Stimulated activated naive CD8-positive, alpha-beta T cell treated with anti-CD3 and anti-CD28 coated beads, Interleukin-15, amount 100 ng/mL, for 72 hours (primary cell): ENCODE measurements at regions not wholly inside any gene's neighbourhood (a gene's known extent, or its start where the extent isn't known, plus 50 kb on each side); places are given as distances from the start of the nearest gene placed in this dataset.

Experiments used
- ATAC-seq: fragments of 150-1000 bp; cut with Tn5 transposase; 2 replicates; pipeline ENCODE4 v1.10.0; 2021; ENCODE audit warnings: mild to moderate bottlenecking, moderate library complexity
- DNase-seq, 2 donors: peaks; one replicate each; pipeline ENCODE4 v3.0.0; 2021 to 2022
- H3K27ac Mint-ChIP-seq, 2 donors: one replicate each; pipeline ENCODE4 v1.8.0; 2022; ENCODE audit warnings: mild to moderate bottlenecking in 2 of 2, mixed read lengths in 2 of 2, moderate library complexity in 2 of 2
- H3K27me3 Mint-ChIP-seq: one replicate; pipeline ENCODE4 v1.8.0; 2022; ENCODE audit warnings: mixed read lengths
- H3K4me1 Mint-ChIP-seq: one replicate; pipeline ENCODE4 v1.8.0; 2022; ENCODE audit warnings: mild to moderate bottlenecking, mixed read lengths
- H3K4me3 Mint-ChIP-seq, 2 donors: one replicate each; pipeline ENCODE4 v1.8.0; 2022; ENCODE audit warnings: mild to moderate bottlenecking in 2 of 2, mixed read lengths in 2 of 2, moderate library complexity in 1 of 2
- H3K9me3 Mint-ChIP-seq, 2 donors: one replicate each; pipeline ENCODE4 v1.8.0; 2022; ENCODE audit warnings: mixed read lengths in 2 of 2

DNA sequence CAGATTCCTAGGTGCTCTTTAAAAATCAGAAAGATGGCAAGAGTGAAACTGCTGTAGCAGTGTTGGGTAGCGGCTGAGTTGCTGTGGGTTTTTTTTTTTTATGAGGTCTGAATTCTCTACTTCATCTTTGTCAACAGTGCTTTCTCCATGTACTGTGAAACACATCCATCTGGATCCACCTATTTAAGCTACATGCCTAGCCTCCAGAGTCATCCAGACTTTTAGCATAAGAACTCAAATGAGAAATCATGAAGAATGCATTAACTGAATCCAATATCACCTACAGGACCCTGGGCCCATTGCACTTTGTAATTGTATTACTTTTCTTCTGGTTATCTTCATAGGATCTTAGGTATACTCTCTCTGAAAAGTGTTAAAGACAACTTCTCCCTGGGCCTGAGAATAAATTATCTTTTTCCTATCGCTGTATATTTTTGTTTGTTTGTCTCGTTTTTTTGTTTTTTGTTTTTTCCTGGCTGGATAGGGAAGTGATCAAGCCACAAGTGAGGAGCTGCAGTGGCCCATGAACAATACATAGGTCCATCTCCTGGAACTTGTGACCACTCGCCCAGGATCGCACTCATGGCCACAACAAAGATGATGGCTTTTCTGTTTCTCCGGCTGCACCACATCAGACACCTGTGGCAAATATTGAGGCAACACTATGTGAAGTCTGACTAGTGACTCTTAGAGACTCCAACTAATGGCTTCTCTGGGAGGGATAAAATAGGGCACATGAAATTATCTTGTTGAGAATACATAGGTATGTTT, 609.9 kb upstream of the AGTR1 start:
- Mint-ChIP-seq H3K9me3 (no peaks in the 10 kb centered on the region), H3K27me3 (no peaks in the 10 kb centered on the region), H3K4me1 (no peaks in the 10 kb centered on the region), H3K27ac (peak overlapping the region in 1 of 2 donors; percentile 30), H3K4me3 (no peak overlapping the region)
- DNase-seq = no peak
- no peak for ATAC-seq

GRCh38 chr3:148089171-148089570, 608.5 kb upstream of the AGTR1 start:
- ATAC-seq (no peak), DNase-seq (no peak)
- no peak overlapping the region for H3K27ac Mint-ChIP-seq
- no peaks in the 10 kb centered on the region for H3K9me3 Mint-ChIP-seq
- no peak overlapping the region for H3K4me3 Mint-ChIP-seq
- no peaks in the 10 kb centered on the region for H3K4me1 Mint-ChIP-seq
- no peaks in the 10 kb centered on the region for H3K27me3 Mint-ChIP-seq

- no peaks in the 10 kb centered on the region for H3K27me3 Mint-ChIP-seq
- no peaks in the 10 kb centered on the region for H3K4me1 Mint-ChIP-seq
- no peak overlapping the region for H3K27ac Mint-ChIP-seq
- no peak overlapping the region for H3K4me3 Mint-ChIP-seq
- no peaks in the 10 kb centered on the region for H3K9me3 Mint-ChIP-seq
- no peak for ATAC-seq
- DNase-seq = no peak
Observed at GRCh38 chr3:148090156-148090555, 607.5 kb upstream of the AGTR1 start.

GRCh38 chr3:148092624-148093347, 604.9 kb upstream of the AGTR1 start:
- no peaks in the 10 kb centered on the region for H3K4me1 Mint-ChIP-seq
- DNase-seq = no peak
- no peaks in the 10 kb centered on the region for H3K9me3 Mint-ChIP-seq

GRCh38 chr3:148093753-148094152, 604.0 kb upstream of the AGTR1 start:
- ATAC-seq (no peak), DNase-seq (no peak)
- Mint-ChIP-seq H3K27me3 (no peaks in the 10 kb centered on the region), H3K27ac (no peak overlapping the region), H3K4me3 (no peak overlapping the region), H3K9me3 (no peaks in the 10 kb centered on the region), H3K4me1 (no peaks in the 10 kb centered on the region)

More at GRCh38 chr3:148092624-148093347, 604.9 kb upstream of the AGTR1 start:
- no peak overlapping the region for H3K4me3 Mint-ChIP-seq
- no peak overlapping the region for H3K27ac Mint-ChIP-seq
- no peaks in the 10 kb centered on the region for H3K27me3 Mint-ChIP-seq
- no peak for ATAC-seq

- no peaks in the 10 kb centered on the region for H3K4me1 Mint-ChIP-seq
- DNase-seq = no peak
- H3K27ac Mint-ChIP-seq = no peak overlapping the region
- no peak for ATAC-seq
- H3K4me3 Mint-ChIP-seq = no peak overlapping the region
- H3K9me3 Mint-ChIP-seq = no peaks in the 10 kb centered on the region
- no peaks in the 10 kb centered on the region for H3K27me3 Mint-ChIP-seq
Observed at GRCh38 chr3:148095962-148096361, 601.7 kb upstream of the AGTR1 start.

DNA sequence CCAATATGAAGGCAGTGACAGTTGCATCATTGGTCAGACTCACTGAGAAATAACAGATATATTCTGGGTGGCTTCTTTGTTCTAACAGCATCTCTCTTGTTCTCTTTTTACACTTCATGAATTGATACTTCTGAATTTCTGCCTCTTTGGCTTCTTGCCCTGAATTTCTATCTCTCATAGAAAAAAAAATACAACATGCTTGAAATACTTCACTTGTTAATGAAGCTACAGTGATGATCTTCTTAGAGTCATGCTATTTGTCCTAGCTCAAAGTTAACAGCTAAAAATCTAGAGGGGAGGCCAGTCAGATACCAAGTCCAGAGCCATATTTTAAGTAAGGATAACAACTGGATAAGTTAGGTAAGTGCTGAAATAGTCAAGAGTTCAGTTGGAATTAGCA, 597.2 kb upstream of the AGTR1 start:
- ATAC-seq (no peak), DNase-seq (no peak)
- Mint-ChIP-seq H3K4me1 (no peaks in the 10 kb centered on the region), H3K27me3 (no peaks in the 10 kb centered on the region), H3K4me3 (no peak overlapping the region), H3K9me3 (peaks cover 0 to 5% of the 10 kb centered on the region in 2 donors), H3K27ac (no peak overlapping the region)

- no peak overlapping the region for H3K4me3 Mint-ChIP-seq
- H3K27ac Mint-ChIP-seq = no peak overlapping the region
- peaks cover 0 to 5% of the 10 kb centered on the region in 2 donors for H3K9me3 Mint-ChIP-seq
- no peaks in the 10 kb centered on the region for H3K27me3 Mint-ChIP-seq
- H3K4me1 Mint-ChIP-seq = no peaks in the 10 kb centered on the region
- ATAC-seq (no peak), DNase-seq (no peak)
Observed at GRCh38 chr3:148101061-148101460, 596.6 kb upstream of the AGTR1 start.

DNA sequence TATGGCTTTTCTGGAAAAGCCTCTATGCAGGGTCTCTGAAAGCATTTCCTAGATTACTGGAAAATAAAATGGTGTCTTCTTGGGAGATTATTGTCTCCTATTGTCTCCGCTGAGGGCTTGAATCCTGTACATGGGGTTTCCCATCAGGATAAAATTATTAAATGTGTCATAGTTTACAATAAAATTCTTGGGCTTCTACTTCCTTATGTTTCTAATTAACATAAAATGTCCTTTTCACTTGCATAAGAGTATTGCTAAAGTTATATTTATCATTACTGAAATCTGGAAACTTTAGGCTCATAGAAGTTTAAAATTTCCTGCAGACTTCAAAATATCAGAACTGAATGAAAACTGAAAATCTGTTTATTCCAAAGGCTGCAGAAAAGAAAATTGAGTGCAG, 595.5 kb upstream of the AGTR1 start:
- H3K9me3 Mint-ChIP-seq = peaks cover 0 to 5% of the 10 kb centered on the region in 2 donors
- DNase-seq (no peak), ATAC-seq (no peak)
- no peaks in the 10 kb centered on the region for H3K27me3 Mint-ChIP-seq
- H3K4me3 Mint-ChIP-seq = no peak overlapping the region
- H3K4me1 Mint-ChIP-seq = no peaks in the 10 kb centered on the region
- no peak overlapping the region for H3K27ac Mint-ChIP-seq

GRCh38 chr3:148106062-148106461, 591.6 kb upstream of the AGTR1 start:
- ATAC-seq = no peak
- H3K4me3 Mint-ChIP-seq = no peak overlapping the region

GRCh38 chr3:148126956-148127355, 570.7 kb upstream of the AGTR1 start:
- no peak overlapping the region for H3K27ac Mint-ChIP-seq
- H3K4me3 Mint-ChIP-seq = no peak overlapping the region
- H3K4me1 Mint-ChIP-seq = no peaks in the 10 kb centered on the region
- no peaks in the 10 kb centered on the region for H3K27me3 Mint-ChIP-seq
- DNase-seq (no peak), ATAC-seq (no peak)
- H3K9me3 Mint-ChIP-seq = peaks cover 4 to 7% of the 10 kb centered on the region in 2 donors

More at GRCh38 chr3:148106062-148106461, 591.6 kb upstream of the AGTR1 start:
- H3K27ac Mint-ChIP-seq = no peak overlapping the region
- no peaks in the 10 kb centered on the region for H3K4me1 Mint-ChIP-seq
- no peaks in the 10 kb centered on the region for H3K27me3 Mint-ChIP-seq
- H3K9me3 Mint-ChIP-seq = peaks cover 5% of the 10 kb centered on the region in 2 donors
- DNase-seq = no peak

DNA sequence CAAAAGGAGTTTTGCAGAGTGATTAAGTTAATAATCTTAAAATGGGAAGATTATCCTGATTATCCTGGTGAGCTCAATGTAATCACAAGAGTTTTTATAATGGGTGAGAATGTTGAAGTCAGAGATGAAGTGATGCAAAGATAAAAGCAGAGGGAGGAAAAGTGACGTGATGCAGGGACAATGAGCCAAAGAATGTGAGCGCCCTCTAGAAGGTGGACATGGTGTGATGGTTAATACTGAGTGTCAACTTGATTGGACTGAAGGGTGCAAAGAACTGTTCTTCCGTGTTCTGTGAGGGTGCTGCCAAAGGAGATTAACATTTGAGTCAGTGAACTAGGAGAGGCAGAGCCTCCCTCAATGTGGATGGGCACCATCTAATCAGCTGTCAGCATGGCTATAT, 569.6 kb upstream of the AGTR1 start:
- Mint-ChIP-seq H3K27me3 (no peaks in the 10 kb centered on the region), H3K4me1 (no peaks in the 10 kb centered on the region), H3K27ac (no peak overlapping the region), H3K9me3 (peaks cover 10 to 13% of the 10 kb centered on the region in 2 donors), H3K4me3 (no peak overlapping the region)
- ATAC-seq (no peak), DNase-seq (no peak)

- H3K27ac Mint-ChIP-seq = no peak overlapping the region
- DNase-seq (no peak), ATAC-seq (no peak)
- no peaks in the 10 kb centered on the region for H3K4me1 Mint-ChIP-seq
- no peak overlapping the region for H3K4me3 Mint-ChIP-seq
- peaks cover 10 to 13% of the 10 kb centered on the region in 2 donors for H3K9me3 Mint-ChIP-seq
- H3K27me3 Mint-ChIP-seq = no peaks in the 10 kb centered on the region
Observed at GRCh38 chr3:148131990-148132638, 565.6 kb upstream of the AGTR1 start.

GRCh38 chr3:148136816-148137215, 560.9 kb upstream of the AGTR1 start:
- H3K27ac Mint-ChIP-seq = no peak overlapping the region

GRCh38 chr3:148146241-148146640, 551.5 kb upstream of the AGTR1 start:
- Mint-ChIP-seq H3K9me3 (peaks cover 8 to 9% of the 10 kb centered on the region in 2 donors), H3K4me1 (no peaks in the 10 kb centered on the region), H3K27me3 (no peaks in the 10 kb centered on the region), H3K4me3 (no peak overlapping the region), H3K27ac (no peak overlapping the region)
- ATAC-seq (no peak), DNase-seq (no peak)

More at GRCh38 chr3:148136816-148137215, 560.9 kb upstream of the AGTR1 start:
- Mint-ChIP-seq H3K4me1 (no peaks in the 10 kb centered on the region), H3K4me3 (no peak overlapping the region), H3K9me3 (peaks cover 5 to 11% of the 10 kb centered on the region in 2 donors), H3K27me3 (no peaks in the 10 kb centered on the region)
- DNase-seq (no peak), ATAC-seq (no peak)
